MCF 10A (cell line): ENCODE measurements at regions not wholly inside any gene's neighbourhood (a gene's known extent, or its start where the extent isn't known, plus 50 kb on each side); places are given as distances from the start of the nearest gene placed in this dataset.
A peak's percentile ranks its signal among the peaks of the same experiment; 100 is the strongest.

ENCODE experiments used
- BruUV-seq: library from RNA; stranded (reverse); fragments of 400-500 nt; replicated peaks from 2 replicates; lab custom pipeline; 2021; lab: Mats Ljungman, UMichigan
- CTCF ChIA-PET: fragments of 300-600 bp; sonication (Branson Sonifier 250); formaldehyde crosslinking; extraction: SDS; loops from one replicate; lab custom pipeline; 2021; ENCODE audit warnings: antibody characterized with exemption, inconsistent platforms; lab: Yijun Ruan, JAX
- POLR2A ChIA-PET: fragments of 300-600, 350-650 bp; sonication (Branson Sonifier 250); formaldehyde crosslinking; extraction: SDS; loops from one replicate; lab custom pipeline; 2020; ENCODE audit warnings: antibody characterized with exemption, inconsistent platforms; lab: Yijun Ruan, JAX
- DNase-seq: peaks from one replicate; pipeline ENCODE4 v3.0.0-alpha.2; 2018; ENCODE audit not compliant: unreplicated experiment
- H3K27ac Mint-ChIP-seq: one replicate; pipeline ENCODE4 v1.8.0; 2022; ENCODE audit warnings: mild to moderate bottlenecking, low read depth, mixed read lengths; ENCODE audit not compliant: unreplicated experiment
- H3K27me3 Mint-ChIP-seq: one replicate; pipeline ENCODE4 v1.8.0; 2022; ENCODE audit warnings: mixed read lengths; ENCODE audit not compliant: insufficient read depth, unreplicated experiment
- H3K36me3 Mint-ChIP-seq: one replicate; pipeline ENCODE4 v1.8.0; 2022; ENCODE audit warnings: mild to moderate bottlenecking, moderate library complexity, mixed read lengths; ENCODE audit not compliant: insufficient read depth, unreplicated experiment
- H3K4me1 Mint-ChIP-seq: one replicate; pipeline ENCODE4 v1.8.0; 2022; ENCODE audit warnings: mixed read lengths; ENCODE audit not compliant: insufficient read depth, unreplicated experiment
- H3K4me3 Mint-ChIP-seq: one replicate; pipeline ENCODE4 v1.8.0; 2022; ENCODE audit warnings: mild to moderate bottlenecking, moderate library complexity, mixed read lengths; ENCODE audit not compliant: unreplicated experiment
- H3K9me3 Mint-ChIP-seq: one replicate; pipeline ENCODE4 v1.8.0; 2022; ENCODE audit warnings: mixed read lengths; ENCODE audit not compliant: unreplicated experiment
- intact Hi-C: fragments of 100-400 bp; cut with micrococcal nuclease; formaldehyde crosslinking; loops from 2 replicates; pipeline ENCODE4 v1.14.1; 2022
- TF ChIP-seq, protein P1 (sequence below): fragments of 200-600 bp; IDR thresholded peaks from one replicate; pipeline ENCODE4 v1.8.0; 2022; ENCODE audit warnings: antibody characterized with exemption, mild to moderate bottlenecking; ENCODE audit not compliant: unreplicated experiment

- Mint-ChIP-seq H3K36me3 (no peaks in the 10 kb centered on the region), H3K27me3 (no peaks in the 10 kb centered on the region), H3K27ac (no peak overlapping the region), H3K4me3 (no peak overlapping the region), H3K4me1 (peaks cover 15% of the 10 kb centered on the region), H3K9me3 (no peaks in the 10 kb centered on the region)
- intact Hi-C loops: no loop called here
- ChIA-PET POLR2A (interaction anchor here (0.6 to 1.9 kb wide), 5 partner anchors 30 to 160 kb away, joined by 3 to 4 read pairs (median 4); no protein-coding TSS in a partner anchor), CTCF (interaction anchor here (0.6 to 1.6 kb wide), 2 partner anchors 43 to 199 kb away, joined by 3 to 6 read pairs; no protein-coding TSS in a partner anchor)
- TF ChIP-seq, protein P1, sequence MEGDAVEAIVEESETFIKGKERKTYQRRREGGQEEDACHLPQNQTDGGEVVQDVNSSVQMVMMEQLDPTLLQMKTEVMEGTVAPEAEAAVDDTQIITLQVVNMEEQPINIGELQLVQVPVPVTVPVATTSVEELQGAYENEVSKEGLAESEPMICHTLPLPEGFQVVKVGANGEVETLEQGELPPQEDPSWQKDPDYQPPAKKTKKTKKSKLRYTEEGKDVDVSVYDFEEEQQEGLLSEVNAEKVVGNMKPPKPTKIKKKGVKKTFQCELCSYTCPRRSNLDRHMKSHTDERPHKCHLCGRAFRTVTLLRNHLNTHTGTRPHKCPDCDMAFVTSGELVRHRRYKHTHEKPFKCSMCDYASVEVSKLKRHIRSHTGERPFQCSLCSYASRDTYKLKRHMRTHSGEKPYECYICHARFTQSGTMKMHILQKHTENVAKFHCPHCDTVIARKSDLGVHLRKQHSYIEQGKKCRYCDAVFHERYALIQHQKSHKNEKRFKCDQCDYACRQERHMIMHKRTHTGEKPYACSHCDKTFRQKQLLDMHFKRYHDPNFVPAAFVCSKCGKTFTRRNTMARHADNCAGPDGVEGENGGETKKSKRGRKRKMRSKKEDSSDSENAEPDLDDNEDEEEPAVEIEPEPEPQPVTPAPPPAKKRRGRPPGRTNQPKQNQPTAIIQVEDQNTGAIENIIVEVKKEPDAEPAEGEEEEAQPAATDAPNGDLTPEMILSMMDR: no peak
- no TSS peak for BruUV-seq
- DNase-seq: no peak
These were observed 67.4 kb upstream of the DSP start for GRCh38 chr6:7473805-7474719.

GRCh38 chr6:7475081-7475480 lies 66.4 kb upstream of the DSP start:
- BruUV-seq: no TSS peak
- Mint-ChIP-seq H3K27me3 (no peaks in the 10 kb centered on the region), H3K36me3 (no peaks in the 10 kb centered on the region), H3K4me3 (no peak overlapping the region), H3K27ac (no peak overlapping the region), H3K9me3 (no peaks in the 10 kb centered on the region), H3K4me1 (peaks cover 20% of the 10 kb centered on the region)
- POLR2A ChIA-PET: interaction anchor here (0.6 to 2.2 kb wide), 8 partner anchors 10 to 161 kb away, joined by 3 to 10 read pairs (median 4); partner anchors contain the start of gene DSP
- DNase-seq: peak; percentile 44
- CTCF ChIA-PET: interaction anchor here (1.4 to 1.6 kb wide), 2 partner anchors 21 to 200 kb away, joined by 3 to 4 read pairs; no protein-coding TSS in a partner anchor
- intact Hi-C loops: no loop called here
- TF ChIP-seq, protein P1: no peak

DNA sequence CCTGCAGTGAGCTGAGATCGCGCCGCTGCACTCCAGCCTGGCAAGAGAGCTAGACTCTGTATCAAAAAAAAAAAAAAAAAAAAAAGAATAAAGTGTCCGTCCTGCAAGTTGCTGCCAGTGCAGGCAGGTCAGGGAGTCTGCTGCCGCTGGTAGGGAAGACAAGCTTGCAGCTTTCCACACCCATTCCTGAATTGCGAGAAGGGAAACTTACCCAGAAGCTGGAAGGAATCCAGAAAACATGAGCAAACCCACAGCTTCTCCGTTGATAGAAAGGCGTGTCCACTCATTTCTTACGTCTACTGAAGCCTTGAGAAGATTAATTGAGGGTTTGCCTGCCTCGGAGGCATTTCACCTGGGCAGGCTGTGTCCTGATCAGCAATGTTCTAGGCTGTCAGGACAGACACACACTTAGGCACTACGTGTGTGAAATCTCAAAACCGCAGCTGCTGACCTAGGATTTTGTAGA lies 61.6 kb upstream of the DSP start:
- no TSS peak for BruUV-seq
- CTCF ChIA-PET: interaction anchor here (0.6 to 1.5 kb wide), 4 partner anchors 12 to 55 kb away, joined by 3 to 6 read pairs (median 4); no protein-coding TSS in a partner anchor
- no peaks in the 10 kb centered on the region for H3K36me3 Mint-ChIP-seq
- H3K27me3 Mint-ChIP-seq: no peaks in the 10 kb centered on the region
- H3K4me3 Mint-ChIP-seq: peak overlapping the region; percentile 39
- TF ChIP-seq, protein P1: no peak
- H3K27ac Mint-ChIP-seq: peak overlapping the region; percentile 89
- H3K4me1 Mint-ChIP-seq: peaks cover 11% of the 10 kb centered on the region
- no peaks in the 10 kb centered on the region for H3K9me3 Mint-ChIP-seq
- intact Hi-C loops: loop anchor here (1.0 to 2.0 kb wide), 3 partner anchors 25 to 63 kb away; no protein-coding TSS in a partner anchor
- POLR2A ChIA-PET: interaction anchor here (0.6 to 4.8 kb wide), 31 partner anchors 9 to 212 kb away, joined by 3 to 106 read pairs (median 6); partner anchors contain the start of genes CAGE1, DSP, RIOK1 and SNRNP48
- DNase-seq: peak; percentile 100

GRCh38 chr6:7484666-7485065 lies 56.8 kb upstream of the DSP start:
- ChIA-PET POLR2A (interaction anchor here (1.0 to 2.0 kb wide), 3 partner anchors 13 to 57 kb away, joined by 3 to 4 read pairs (median 3); partner anchors contain the start of gene DSP), CTCF (no interaction called here)
- TF ChIP-seq, protein P1: no peak
- intact Hi-C loops: no loop called here
- BruUV-seq: no TSS peak
- H3K9me3 Mint-ChIP-seq: no peaks in the 10 kb centered on the region
- DNase-seq: peak; percentile 13
- H3K4me1 Mint-ChIP-seq: peaks cover 11% of the 10 kb centered on the region
- H3K4me3 Mint-ChIP-seq: no peak overlapping the region
- H3K27ac Mint-ChIP-seq: no peak overlapping the region
- no peaks in the 10 kb centered on the region for H3K27me3 Mint-ChIP-seq
- H3K36me3 Mint-ChIP-seq: no peaks in the 10 kb centered on the region
